H1 (cell line): ENCODE measurements at regions not wholly inside any gene's neighbourhood (a gene's known extent, or its start where the extent isn't known, plus 50 kb on each side); places are given as distances from the start of the nearest gene placed in this dataset.

Experiments
- EP300 ChIP-seq, 2 experiments: IDR thresholded peaks; 1 replicate in 1 of 2; 2 replicates in 1 of 2; pipeline ENCODE4 v1.6.1; 2011 to 2012; ENCODE audit warnings: low read depth in 2 of 2, low read length in 2 of 2, mild to moderate bottlenecking in 2 of 2, borderline replicate concordance in 1 of 2, inconsistent platforms in 1 of 2, moderate library complexity in 1 of 2
- YY1 ChIP-seq: IDR thresholded peaks from 2 replicates; pipeline ENCODE4 v1.6.1; 2011; ENCODE audit warnings: low read depth, mild to moderate bottlenecking, low read length
- TF ChIP-seq, protein P1 (sequence below), 3 experiments: IDR thresholded peaks; 1 replicate in 2 of 3; 2 replicates in 1 of 3; pipeline versions ENCODE4 v1.5.1 to v1.6.1; 2011; ENCODE audit warnings: low read length in 3 of 3, mild to moderate bottlenecking in 3 of 3, inconsistent platforms in 2 of 3, low read depth in 1 of 3, moderate library complexity in 1 of 3; ENCODE audit not compliant: insufficient read depth in 1 of 3; ENCODE audit errors: control extremely low read depth in 1 of 3

DNA sequence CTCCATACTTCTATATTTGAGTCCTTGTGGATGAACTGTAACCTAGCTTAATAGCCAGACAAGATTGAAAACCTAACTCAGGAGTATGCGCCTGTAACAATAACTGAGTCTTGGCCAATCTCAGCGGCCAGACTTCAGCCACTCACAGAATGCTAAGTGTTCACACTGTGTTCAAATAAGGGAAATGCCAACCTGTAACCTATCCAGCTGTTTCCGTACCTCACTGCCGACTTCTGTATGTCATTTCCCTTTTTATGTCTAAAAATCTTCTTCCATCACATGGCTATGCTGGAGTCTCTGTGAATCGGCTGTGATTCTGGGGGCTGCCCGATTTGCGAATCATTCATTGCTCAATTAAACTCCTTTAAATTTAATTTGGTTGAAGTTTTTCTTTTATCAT is 169.2 kb downstream of the NFKBIZ start:
- TF ChIP-seq, protein P1, sequence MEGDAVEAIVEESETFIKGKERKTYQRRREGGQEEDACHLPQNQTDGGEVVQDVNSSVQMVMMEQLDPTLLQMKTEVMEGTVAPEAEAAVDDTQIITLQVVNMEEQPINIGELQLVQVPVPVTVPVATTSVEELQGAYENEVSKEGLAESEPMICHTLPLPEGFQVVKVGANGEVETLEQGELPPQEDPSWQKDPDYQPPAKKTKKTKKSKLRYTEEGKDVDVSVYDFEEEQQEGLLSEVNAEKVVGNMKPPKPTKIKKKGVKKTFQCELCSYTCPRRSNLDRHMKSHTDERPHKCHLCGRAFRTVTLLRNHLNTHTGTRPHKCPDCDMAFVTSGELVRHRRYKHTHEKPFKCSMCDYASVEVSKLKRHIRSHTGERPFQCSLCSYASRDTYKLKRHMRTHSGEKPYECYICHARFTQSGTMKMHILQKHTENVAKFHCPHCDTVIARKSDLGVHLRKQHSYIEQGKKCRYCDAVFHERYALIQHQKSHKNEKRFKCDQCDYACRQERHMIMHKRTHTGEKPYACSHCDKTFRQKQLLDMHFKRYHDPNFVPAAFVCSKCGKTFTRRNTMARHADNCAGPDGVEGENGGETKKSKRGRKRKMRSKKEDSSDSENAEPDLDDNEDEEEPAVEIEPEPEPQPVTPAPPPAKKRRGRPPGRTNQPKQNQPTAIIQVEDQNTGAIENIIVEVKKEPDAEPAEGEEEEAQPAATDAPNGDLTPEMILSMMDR (IDR thresholded peaks at IDR 0.05; ENCODE audit: control extremely low read depth in 1 of 3, insufficient read depth in 1 of 3, low read depth in 1 of 3, low read length in 3 of 3), result no peak
- TF ChIP-seq YY1 (no peak), EP300 (IDR thresholded peaks at IDR 0.05; ENCODE audit: borderline replicate concordance in 1 of 2, low read depth in 2 of 2, low read length in 2 of 2) (no peak)
